ENCODE measurements at regions not wholly inside any gene's neighbourhood (a gene's known extent, or its start where the extent isn't known, plus 50 kb on each side); places are given as distances from the start of the nearest gene placed in this dataset.
"Not testable (repeated sequence)": the region's sequence is repeated elsewhere in the genome, so short reads cannot be mapped to it uniquely, and the experiment has no call there.

- DNase-seq (ENCODE audit: low read depth) = no peak
Measured at GRCh38 chr17:83204230-83204725, 124.9 kb downstream of the METRNL start.

GRCh38 chr17:83204736-83205386 lies 125.5 kb downstream of the METRNL start:
- DNase-seq (ENCODE audit: low read depth) = not testable (repeated sequence)

- not testable (repeated sequence) for DNase-seq (ENCODE audit: low read depth)
Measured at GRCh38 chr17:83205387-83206035, 126.1 kb downstream of the METRNL start.

GRCh38 chr17:83206036-83206394 lies 126.6 kb downstream of the METRNL start:
- not testable (repeated sequence) for DNase-seq (ENCODE audit: low read depth)

- not testable (repeated sequence) for DNase-seq (ENCODE audit: low read depth)
Measured at GRCh38 chr17:83206819-83207588, 127.6 kb downstream of the METRNL start.

GRCh38 chr17:83247001-83247400 lies 167.6 kb downstream of the METRNL start:
- not testable (repeated sequence) for DNase-seq (ENCODE audit: low read depth)
